Activated T-cell treated with anti-CD3 and anti-CD28 coated beads, Interleukin-2, amount 50 U/mL, for 72 hours (primary cell): ENCODE measurements at regions not wholly inside any gene's neighbourhood (a gene's known extent, or its start where the extent isn't known, plus 50 kb on each side); places are given as distances from the start of the nearest gene placed in this dataset.

Source experiments
- ATAC-seq, 2 donors: fragments of 150-1000 bp; cut with Tn5 transposase; replicated peaks in 1 of 2; 2 replicates each; pipeline ENCODE4 v1.10.0; 2021; ENCODE audit warnings: moderate library complexity in 2 of 2, mild to moderate bottlenecking in 1 of 2
- DNase-seq, 2 donors: peaks; one replicate each; pipeline ENCODE4 v3.0.0; 2021 to 2022; ENCODE audit warnings: mixed read lengths in 1 of 2
- H3K27ac Mint-ChIP-seq: one replicate; pipeline ENCODE4 v1.8.0; 2022; ENCODE audit warnings: mild to moderate bottlenecking, moderate library complexity, mixed read lengths
- H3K27me3 Mint-ChIP-seq: one replicate; pipeline ENCODE4 v1.8.0; 2022; ENCODE audit warnings: low read depth, mixed read lengths
- H3K36me3 Mint-ChIP-seq, 2 donors: one replicate each; pipeline ENCODE4 v1.8.0; 2022; ENCODE audit warnings: mixed read lengths in 2 of 2, mild to moderate bottlenecking in 1 of 2; ENCODE audit not compliant: insufficient read depth in 2 of 2
- H3K4me1 Mint-ChIP-seq: one replicate; pipeline ENCODE4 v1.8.0; 2022; ENCODE audit warnings: low read depth, mixed read lengths
- H3K4me3 Mint-ChIP-seq, 2 donors: one replicate each; pipeline ENCODE4 v1.8.0; 2022; ENCODE audit warnings: mild to moderate bottlenecking in 2 of 2, mixed read lengths in 2 of 2, moderate library complexity in 2 of 2
- H3K9me3 Mint-ChIP-seq, 2 donors: one replicate each; pipeline ENCODE4 v1.8.0; 2022; ENCODE audit warnings: mixed read lengths in 2 of 2

- Mint-ChIP-seq H3K27me3 (no peaks in the 10 kb centered on the region), H3K27ac (no peak overlapping the region), H3K4me3 (no peak overlapping the region), H3K36me3 (peaks cover 2% of the 10 kb centered on the region in 2 donors), H3K4me1 (no peaks in the 10 kb centered on the region), H3K9me3 (peaks cover 4 to 10% of the 10 kb centered on the region in 2 donors)
- DNase-seq (no peak), ATAC-seq (no peak)
These were observed 572.1 kb upstream of the POM121L12 start for GRCh38 chr7:52463341-52463740.

GRCh38 chr7:52462474-52462873 is 573.0 kb upstream of the POM121L12 start:
- Mint-ChIP-seq H3K4me1 (no peaks in the 10 kb centered on the region), H3K27ac (no peak overlapping the region), H3K4me3 (no peak overlapping the region), H3K27me3 (no peaks in the 10 kb centered on the region), H3K36me3 (peaks cover 2% of the 10 kb centered on the region in 2 donors), H3K9me3 (peaks cover 4 to 10% of the 10 kb centered on the region in 2 donors)
- DNase-seq (no peak), ATAC-seq (no peak)

GRCh38 chr7:52455571-52455970 is 579.9 kb upstream of the POM121L12 start:
- Mint-ChIP-seq H3K4me3 (no peak overlapping the region), H3K27me3 (no peaks in the 10 kb centered on the region), H3K36me3 (peaks cover 0 to 1% of the 10 kb centered on the region in 2 donors), H3K27ac (no peak overlapping the region), H3K4me1 (no peaks in the 10 kb centered on the region), H3K9me3 (peaks cover 9 to 11% of the 10 kb centered on the region in 2 donors)
- ATAC-seq (no peak), DNase-seq (no peak)

GRCh38 chr7:52450816-52451215 is 584.6 kb upstream of the POM121L12 start:
- Mint-ChIP-seq H3K4me1 (no peaks in the 10 kb centered on the region), H3K27me3 (no peaks in the 10 kb centered on the region), H3K36me3 (no peaks in the 10 kb centered on the region), H3K27ac (no peak overlapping the region), H3K9me3 (peaks cover 2 to 10% of the 10 kb centered on the region in 2 donors), H3K4me3 (no peak overlapping the region)
- no peak for DNase-seq
- ATAC-seq, result no peak

- Mint-ChIP-seq H3K4me3 (no peak overlapping the region), H3K4me1 (no peaks in the 10 kb centered on the region), H3K27me3 (no peaks in the 10 kb centered on the region), H3K27ac (no peak overlapping the region), H3K9me3 (peaks cover 2 to 13% of the 10 kb centered on the region in 2 donors), H3K36me3 (no peaks in the 10 kb centered on the region)
- ATAC-seq (no peak), DNase-seq (no peak)
These were observed 587.8 kb upstream of the POM121L12 start for GRCh38 chr7:52447581-52448180.

- DNase-seq (no peak), ATAC-seq (no peak)
- H3K36me3 Mint-ChIP-seq, result peaks cover 0 to 2% of the 10 kb centered on the region in 2 donors
These were observed 599.2 kb upstream of the POM121L12 start for GRCh38 chr7:52436278-52436677.

GRCh38 chr7:52431082-52431815 is 604.2 kb upstream of the POM121L12 start:
- H3K27ac Mint-ChIP-seq, result no peak overlapping the region
- no peaks in the 10 kb centered on the region for H3K4me1 Mint-ChIP-seq
- DNase-seq, result no peak
- peaks cover 10 to 14% of the 10 kb centered on the region in 2 donors for H3K9me3 Mint-ChIP-seq
- ATAC-seq, result no peak
- H3K27me3 Mint-ChIP-seq, result no peaks in the 10 kb centered on the region
- peaks cover 4 to 6% of the 10 kb centered on the region in 2 donors for H3K36me3 Mint-ChIP-seq
- H3K4me3 Mint-ChIP-seq, result no peak overlapping the region

More at GRCh38 chr7:52436278-52436677, 599.2 kb upstream of the POM121L12 start:
- Mint-ChIP-seq H3K4me1 (no peaks in the 10 kb centered on the region), H3K27ac (no peak overlapping the region), H3K9me3 (peaks cover 3 to 9% of the 10 kb centered on the region in 2 donors), H3K4me3 (no peak overlapping the region), H3K27me3 (no peaks in the 10 kb centered on the region)

- no peaks in the 10 kb centered on the region for H3K27me3 Mint-ChIP-seq
- no peaks in the 10 kb centered on the region for H3K36me3 Mint-ChIP-seq
- DNase-seq (no peak), ATAC-seq (no peak)
- H3K4me1 Mint-ChIP-seq, result no peaks in the 10 kb centered on the region
- H3K4me3 Mint-ChIP-seq, result no peak overlapping the region
- no peaks in the 10 kb centered on the region for H3K9me3 Mint-ChIP-seq
- no peak overlapping the region for H3K27ac Mint-ChIP-seq
These were observed 612.2 kb upstream of the POM121L12 start for GRCh38 chr7:52423251-52423650.

- H3K4me3 Mint-ChIP-seq, result no peak overlapping the region
- H3K9me3 Mint-ChIP-seq, result peaks cover 5 to 7% of the 10 kb centered on the region in 2 donors
- H3K36me3 Mint-ChIP-seq, result no peaks in the 10 kb centered on the region
- H3K27ac Mint-ChIP-seq, result no peak overlapping the region
- H3K27me3 Mint-ChIP-seq, result no peaks in the 10 kb centered on the region
- H3K4me1 Mint-ChIP-seq, result no peaks in the 10 kb centered on the region
- DNase-seq, result no peak
- no peak for ATAC-seq
These were observed 622.4 kb upstream of the POM121L12 start for GRCh38 chr7:52413051-52413450.

- H3K9me3 Mint-ChIP-seq, result peaks cover 5% of the 10 kb centered on the region in 2 donors
- H3K27ac Mint-ChIP-seq, result no peak overlapping the region
- H3K4me1 Mint-ChIP-seq, result no peaks in the 10 kb centered on the region
- H3K27me3 Mint-ChIP-seq, result no peaks in the 10 kb centered on the region
- no peaks in the 10 kb centered on the region for H3K36me3 Mint-ChIP-seq
- ATAC-seq, result no peak
- no peak overlapping the region for H3K4me3 Mint-ChIP-seq
- DNase-seq, result no peak
These were observed 625.4 kb upstream of the POM121L12 start for GRCh38 chr7:52410032-52410431.

- ATAC-seq, result no peak
- Mint-ChIP-seq H3K9me3 (peaks cover 1 to 5% of the 10 kb centered on the region in 2 donors), H3K27ac (no peak overlapping the region), H3K4me3 (no peak overlapping the region), H3K36me3 (no peaks in the 10 kb centered on the region), H3K27me3 (no peaks in the 10 kb centered on the region), H3K4me1 (no peaks in the 10 kb centered on the region)
- no peak for DNase-seq
These were observed 628.6 kb upstream of the POM121L12 start for GRCh38 chr7:52406808-52407207.

- H3K27me3 Mint-ChIP-seq, result no peaks in the 10 kb centered on the region
- H3K4me1 Mint-ChIP-seq, result no peaks in the 10 kb centered on the region
- H3K9me3 Mint-ChIP-seq, result peaks cover 5 to 9% of the 10 kb centered on the region in 2 donors
- no peak overlapping the region for H3K27ac Mint-ChIP-seq
- H3K36me3 Mint-ChIP-seq, result peaks cover 1 to 4% of the 10 kb centered on the region in 2 donors
- DNase-seq (no peak), ATAC-seq (no peak)
- no peak overlapping the region for H3K4me3 Mint-ChIP-seq
These were observed 652.7 kb upstream of the POM121L12 start for GRCh38 chr7:52382731-52383130.

GRCh38 chr7:52369922-52370321 is 665.5 kb upstream of the POM121L12 start:
- DNase-seq (no peak), ATAC-seq (no peak)
- Mint-ChIP-seq H3K9me3 (peaks cover 6% of the 10 kb centered on the region in 2 donors), H3K36me3 (no peaks in the 10 kb centered on the region), H3K27me3 (no peaks in the 10 kb centered on the region), H3K27ac (no peak overlapping the region), H3K4me3 (no peak overlapping the region), H3K4me1 (no peaks in the 10 kb centered on the region)
